SK-N-SH (cell line): ENCODE measurements at regions not wholly inside any gene's neighbourhood (a gene's known extent, or its start where the extent isn't known, plus 50 kb on each side); places are given as distances from the start of the nearest gene placed in this dataset.

Source experiments
- CTCF ChIP-seq: fragments of 200-600 bp; sonication (generic); IDR thresholded peaks from 2 replicates; pipeline ENCODE4 v1.6.1; 2017; ENCODE audit warnings: antibody characterized with exemption, mild to moderate bottlenecking, moderate library complexity
- EP300 ChIP-seq, 2 experiments: IDR thresholded peaks; 2 replicates each; pipeline versions ENCODE4 v1.4.0 to v1.6.1; 2012; ENCODE audit warnings: borderline replicate concordance in 1 of 2, low read depth in 1 of 2, low read length in 1 of 2
- EZH2phosphoT487 ChIP-seq: fragments of 200-600 bp; sonication (generic); IDR thresholded peaks from 2 replicates; pipeline ENCODE4 v1.6.1; 2017; ENCODE audit warnings: low read depth, mixed run types, mild to moderate bottlenecking, antibody characterized with exemption, moderate library complexity, borderline replicate concordance
- FOSL2 ChIP-seq: IDR thresholded peaks from 2 replicates; pipeline ENCODE4 v1.4.0; 2012; ENCODE audit warnings: low read depth, mild to moderate bottlenecking, moderate library complexity, borderline replicate concordance
- GABPA ChIP-seq: IDR thresholded peaks from 2 replicates; pipeline ENCODE4 v1.4.0; 2012; ENCODE audit warnings: low read depth, mild to moderate bottlenecking
- MAX ChIP-seq: IDR thresholded peaks from 2 replicates; pipeline ENCODE4 v1.4.0; 2012; ENCODE audit warnings: low read depth
- MEF2A ChIP-seq: IDR thresholded peaks from 2 replicates; pipeline ENCODE4 v1.4.0; 2012; ENCODE audit warnings: low read depth, borderline replicate concordance
- POLR2AphosphoS5 ChIP-seq: IDR thresholded peaks from 2 replicates; pipeline ENCODE4 v1.6.1; 2012; ENCODE audit warnings: low read depth, low read length
- REST ChIP-seq: IDR thresholded peaks from 2 replicates; pipeline ENCODE4 v1.6.1; 2012; ENCODE audit warnings: mild to moderate bottlenecking, low read depth, low read length, moderate library complexity
- RFX5 ChIP-seq: IDR thresholded peaks from 2 replicates; pipeline ENCODE4 v1.6.1; 2012; ENCODE audit warnings: mild to moderate bottlenecking, improper control_type of control experiment, low read length
- SIN3A ChIP-seq: IDR thresholded peaks from 2 replicates; pipeline ENCODE4 v1.6.1; 2012; ENCODE audit warnings: low read depth, mild to moderate bottlenecking, low read length, moderate library complexity, borderline replicate concordance
- TCF12 ChIP-seq: IDR thresholded peaks from 2 replicates; pipeline ENCODE4 v1.4.0; 2012
- ZBTB33 ChIP-seq: IDR thresholded peaks from 2 replicates; pipeline ENCODE4 v1.4.0; 2012; ENCODE audit warnings: low read depth, borderline replicate concordance

- TF ChIP-seq TCF12: no peak
- no peak for TF ChIP-seq CTCF
- no peak for TF ChIP-seq ZBTB33
- TF ChIP-seq RFX5: no peak
- TF ChIP-seq POLR2AphosphoS5: no peak
- TF ChIP-seq GABPA: no peak
- TF ChIP-seq EZH2phosphoT487: no peak
- TF ChIP-seq FOSL2: no peak
- TF ChIP-seq EP300 (IDR thresholded peaks at IDR 0.05; ENCODE audit: borderline replicate concordance in 1 of 2, low read depth in 1 of 2, low read length in 1 of 2): no peak
- no peak for TF ChIP-seq REST
- TF ChIP-seq MEF2A: no peak
- no peak for TF ChIP-seq SIN3A
- no peak for TF ChIP-seq MAX
These were observed 646.4 kb upstream of the KCNMB2 start for GRCh38 chr3:177889652-177890358.
